ENCODE measurements at regions not wholly inside any gene's neighbourhood (a gene's known extent, or its start where the extent isn't known, plus 50 kb on each side); places are given as distances from the start of the nearest gene placed in this dataset.

- TF ChIP-seq CHD2 (IDR thresholded peaks at IDR 0.05; ENCODE audit: low read length), result no peak
- TF ChIP-seq EZH2 (IDR thresholded peaks at IDR 0.05; ENCODE audit: low read depth, low read length, severe bottlenecking), result no peak
- TF ChIP-seq ZNF274 (IDR thresholded peaks at IDR 0.05; ENCODE audit: borderline replicate concordance, extremely low read depth, low read length), result no peak
- no peak for TF ChIP-seq CTCF (IDR thresholded peaks at IDR 0.05; ENCODE audit: control extremely low read depth in 1 of 3, insufficient read depth in 1 of 3, low read depth in 1 of 3, low read length in 3 of 3)
- TF ChIP-seq POLR2AphosphoS5 (IDR thresholded peaks at IDR 0.05; ENCODE audit: low read depth, low read length), result no peak
- TF ChIP-seq CREB1 (IDR thresholded peaks at IDR 0.05), result no peak
- TF ChIP-seq SP4 (IDR thresholded peaks at IDR 0.05; ENCODE audit: low read length), result no peak
- no peak for TF ChIP-seq JUND (IDR thresholded peaks at IDR 0.05; ENCODE audit: low read length)
- no peak for TF ChIP-seq CEBPB (IDR thresholded peaks at IDR 0.05; ENCODE audit: low read depth, low read length)
- TF ChIP-seq POLR2A (IDR thresholded peaks at IDR 0.05; ENCODE audit: control extremely low read depth in 1 of 2, low read depth in 2 of 2, low read length in 2 of 2), result no peak
- no peak for TF ChIP-seq EP300 (IDR thresholded peaks at IDR 0.05; ENCODE audit: borderline replicate concordance in 1 of 2, low read depth in 2 of 2, low read length in 2 of 2)
Measured at GRCh38 chr2:59568461-59568860, 985.0 kb downstream of the BCL11A start.
